ENCODE measurements at regions not wholly inside any gene's neighbourhood (a gene's known extent, or its start where the extent isn't known, plus 50 kb on each side); places are given as distances from the start of the nearest gene placed in this dataset.

- CTCF ChIA-PET, result no interaction called here
- RAD21 ChIA-PET (ENCODE audit: unreplicated experiment), result no interaction called here
- no TSS peak for BruUV-seq (replicated peaks)
- no peak overlapping the region for H3K27ac ChIP-seq (ENCODE audit: control insufficient read depth, insufficient read depth)
- no peaks in the 10 kb centered on the region for H3K4me1 ChIP-seq (ENCODE audit: control insufficient read depth, insufficient read depth, low read length)
- DNase-seq (ENCODE audit: low read depth, low spot score) (no peak), ATAC-seq (no peak), FAIRE-seq (no peak)
- WGBS (ENCODE audit: insufficient coverage, insufficient replicate concordance, low lambda C conversion rate, missing lambda C conversion rate), result 29% methylated on average over 2 of the region's 2 CpGs
- SMC1A ChIA-PET (ENCODE audit: uncharacterized antibody, unreplicated experiment), result no interaction called here
- H3K36me3 ChIP-seq (ENCODE audit: control insufficient read depth in 2 of 2, insufficient read depth in 2 of 2, low read length in 1 of 2), result no peaks in the 10 kb centered on the region
- H3K4me3 ChIP-seq, result no peak overlapping the region
- H4K20me1 ChIP-seq (ENCODE audit: control insufficient read depth, insufficient read depth), result no peaks in the 10 kb centered on the region
- no peaks in the 10 kb centered on the region for H3K79me2 ChIP-seq (ENCODE audit: control insufficient read depth, insufficient read depth, low read length)
- no peaks in the 10 kb centered on the region for H3K27me3 ChIP-seq (replicated peaks in 1 of 2; ENCODE audit: control insufficient read depth in 2 of 2, insufficient read depth in 2 of 2, low read length in 1 of 2)
- in situ Hi-C loops (cut with MboI), result no loop called here
- no peak overlapping the region for H3K9ac ChIP-seq (ENCODE audit: control insufficient read depth, insufficient read depth, low read length)
- no peaks in the 10 kb centered on the region for H3K9me3 ChIP-seq (replicated peaks; ENCODE audit: control insufficient read depth, insufficient read depth, low read length)
- no peak overlapping the region for H2AFZ ChIP-seq (ENCODE audit: control insufficient read depth, low read depth, low read length)
- POLR2A ChIA-PET, result no interaction called here
- H3K4me2 ChIP-seq (ENCODE audit: control insufficient read depth, insufficient read depth), result no peak overlapping the region
- intact Hi-C loops (cut with micrococcal nuclease; ENCODE audit: unreplicated experiment), result no loop called here
- TF ChIP-seq, protein P1, sequence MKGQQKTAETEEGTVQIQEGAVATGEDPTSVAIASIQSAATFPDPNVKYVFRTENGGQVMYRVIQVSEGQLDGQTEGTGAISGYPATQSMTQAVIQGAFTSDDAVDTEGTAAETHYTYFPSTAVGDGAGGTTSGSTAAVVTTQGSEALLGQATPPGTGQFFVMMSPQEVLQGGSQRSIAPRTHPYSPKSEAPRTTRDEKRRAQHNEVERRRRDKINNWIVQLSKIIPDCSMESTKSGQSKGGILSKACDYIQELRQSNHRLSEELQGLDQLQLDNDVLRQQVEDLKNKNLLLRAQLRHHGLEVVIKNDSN (IDR thresholded peaks at IDR 0.05; ENCODE audit: borderline replicate concordance, extremely low read length, insufficient read depth, low read depth, low read length), result no peak
- no peak for TF ChIP-seq EGR1 (IDR thresholded peaks at IDR 0.05; ENCODE audit: borderline replicate concordance in 1 of 2, low read depth in 2 of 2, low read length in 2 of 2)
- no peak for TF ChIP-seq ZNF274 (IDR thresholded peaks at IDR 0.05; ENCODE audit: insufficient read depth, insufficient read length)
- no peak for TF ChIP-seq ZBTB4 (CRISPR knock-in tag; IDR thresholded peaks at IDR 0.05)
- TF ChIP-seq ZNF622 (IDR thresholded peaks at IDR 0.05), result no peak
- TF ChIP-seq CBX3 (IDR thresholded peaks at IDR 0.05; ENCODE audit: borderline replicate concordance, low read depth), result no peak
- TF ChIP-seq RUNX3 (IDR thresholded peaks at IDR 0.05; ENCODE audit: low read length), result no peak
- no peak for TF ChIP-seq MYB (IDR thresholded peaks at IDR 0.05; ENCODE audit: borderline replicate concordance, low read depth, low read length)
- TF ChIP-seq ZNF384 (IDR thresholded peaks at IDR 0.05; ENCODE audit: borderline replicate concordance, low read depth, low read length), result no peak
- TF ChIP-seq PBX3 (IDR thresholded peaks at IDR 0.05; ENCODE audit: insufficient replicate concordance, low read depth, low read length), result no peak
- no peak for TF ChIP-seq MXI1 (IDR thresholded peaks at IDR 0.05; ENCODE audit: low read depth, low read length)
- TF ChIP-seq, protein P2, sequence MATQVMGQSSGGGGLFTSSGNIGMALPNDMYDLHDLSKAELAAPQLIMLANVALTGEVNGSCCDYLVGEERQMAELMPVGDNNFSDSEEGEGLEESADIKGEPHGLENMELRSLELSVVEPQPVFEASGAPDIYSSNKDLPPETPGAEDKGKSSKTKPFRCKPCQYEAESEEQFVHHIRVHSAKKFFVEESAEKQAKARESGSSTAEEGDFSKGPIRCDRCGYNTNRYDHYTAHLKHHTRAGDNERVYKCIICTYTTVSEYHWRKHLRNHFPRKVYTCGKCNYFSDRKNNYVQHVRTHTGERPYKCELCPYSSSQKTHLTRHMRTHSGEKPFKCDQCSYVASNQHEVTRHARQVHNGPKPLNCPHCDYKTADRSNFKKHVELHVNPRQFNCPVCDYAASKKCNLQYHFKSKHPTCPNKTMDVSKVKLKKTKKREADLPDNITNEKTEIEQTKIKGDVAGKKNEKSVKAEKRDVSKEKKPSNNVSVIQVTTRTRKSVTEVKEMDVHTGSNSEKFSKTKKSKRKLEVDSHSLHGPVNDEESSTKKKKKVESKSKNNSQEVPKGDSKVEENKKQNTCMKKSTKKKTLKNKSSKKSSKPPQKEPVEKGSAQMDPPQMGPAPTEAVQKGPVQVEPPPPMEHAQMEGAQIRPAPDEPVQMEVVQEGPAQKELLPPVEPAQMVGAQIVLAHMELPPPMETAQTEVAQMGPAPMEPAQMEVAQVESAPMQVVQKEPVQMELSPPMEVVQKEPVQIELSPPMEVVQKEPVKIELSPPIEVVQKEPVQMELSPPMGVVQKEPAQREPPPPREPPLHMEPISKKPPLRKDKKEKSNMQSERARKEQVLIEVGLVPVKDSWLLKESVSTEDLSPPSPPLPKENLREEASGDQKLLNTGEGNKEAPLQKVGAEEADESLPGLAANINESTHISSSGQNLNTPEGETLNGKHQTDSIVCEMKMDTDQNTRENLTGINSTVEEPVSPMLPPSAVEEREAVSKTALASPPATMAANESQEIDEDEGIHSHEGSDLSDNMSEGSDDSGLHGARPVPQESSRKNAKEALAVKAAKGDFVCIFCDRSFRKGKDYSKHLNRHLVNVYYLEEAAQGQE (IDR thresholded peaks at IDR 0.05; ENCODE audit: low read depth, low read length), result no peak
- TF ChIP-seq RFX5 (IDR thresholded peaks at IDR 0.05; ENCODE audit: low read depth, low read length), result no peak
- TF ChIP-seq, protein P3, sequence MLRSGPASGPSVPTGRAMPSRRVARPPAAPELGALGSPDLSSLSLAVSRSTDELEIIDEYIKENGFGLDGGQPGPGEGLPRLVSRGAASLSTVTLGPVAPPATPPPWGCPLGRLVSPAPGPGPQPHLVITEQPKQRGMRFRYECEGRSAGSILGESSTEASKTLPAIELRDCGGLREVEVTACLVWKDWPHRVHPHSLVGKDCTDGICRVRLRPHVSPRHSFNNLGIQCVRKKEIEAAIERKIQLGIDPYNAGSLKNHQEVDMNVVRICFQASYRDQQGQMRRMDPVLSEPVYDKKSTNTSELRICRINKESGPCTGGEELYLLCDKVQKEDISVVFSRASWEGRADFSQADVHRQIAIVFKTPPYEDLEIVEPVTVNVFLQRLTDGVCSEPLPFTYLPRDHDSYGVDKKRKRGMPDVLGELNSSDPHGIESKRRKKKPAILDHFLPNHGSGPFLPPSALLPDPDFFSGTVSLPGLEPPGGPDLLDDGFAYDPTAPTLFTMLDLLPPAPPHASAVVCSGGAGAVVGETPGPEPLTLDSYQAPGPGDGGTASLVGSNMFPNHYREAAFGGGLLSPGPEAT (IDR thresholded peaks at IDR 0.05; ENCODE audit: low read depth), result no peak
- TF ChIP-seq HCFC1 (IDR thresholded peaks at IDR 0.05; ENCODE audit: low read length), result no peak
These were observed 524.0 kb upstream of the KCND2 start for GRCh38 chr7:119748991-119749390.
